Testis (tissue), 2 donors: ENCODE measurements at regions not wholly inside any gene's neighbourhood (a gene's known extent, or its start where the extent isn't known, plus 50 kb on each side); places are given as distances from the start of the nearest gene placed in this dataset.
"Not testable (repeated sequence)": the region's sequence is repeated elsewhere in the genome, so short reads cannot be mapped to it uniquely, and the experiment has no call there.

ENCODE experiments used
- DNase-seq: peaks from one replicate; pipeline ENCODE4 v3.0.0-alpha.2; 2019
- H3K27ac ChIP-seq, 2 donors: fragments of 200-600 bp; sonication (generic); one replicate each; pipeline ENCODE4 v1.5.1; 2019
- H3K27me3 ChIP-seq: fragments of 200-600 bp; sonication (generic); one replicate; pipeline ENCODE4 v1.5.1; 2019
- H3K36me3 ChIP-seq: fragments of 200-600 bp; sonication (generic); one replicate; pipeline ENCODE4 v1.5.1; 2017; ENCODE audit warnings: low read depth; ENCODE audit errors: missing control alignments
- H3K4me1 ChIP-seq: fragments of 200-600 bp; sonication (generic); one replicate; pipeline ENCODE4 v1.5.1; 2019
- H3K4me3 ChIP-seq, 2 donors: fragments of 200-600 bp; sonication (generic); one replicate each; pipeline ENCODE4 v1.5.1; 2017 to 2019
- H3K9me3 ChIP-seq: fragments of 200-600 bp; sonication (generic); one replicate; pipeline ENCODE4 v1.5.1; 2017
- CTCF ChIP-seq, 3 experiments: fragments of 450-650 bp in 2 of 3; fragments of 200-600 bp in 1 of 3; sonication (generic) in 1 of 3; IDR thresholded peaks; one replicate each; pipeline ENCODE4 v1.5.1; 2016 to 2019; ENCODE audit warnings: antibody characterized with exemption in 3 of 3, mild to moderate bottlenecking in 2 of 3, moderate library complexity in 1 of 3
- POLR2A ChIP-seq: fragments of 450-650 bp; IDR thresholded peaks from one replicate; pipeline ENCODE4 v1.6.1; 2017; ENCODE audit warnings: antibody characterized with exemption, mild to moderate bottlenecking, moderate library complexity
- WGBS, 2 donors: methylation state at CpG; one replicate each; pipeline ENCODE4 v1.1.5; 2018; 5-methylcytosine and 5-hydroxymethylcytosine counted together
- intact Hi-C: fragments of 100-400 bp; cut with DNase I; formaldehyde crosslinking; loops from one replicate; pipeline ENCODE4 v1.15.1; 2023; ENCODE audit warnings: low total_unique reads

GRCh38 chr2:184192649-184193048 lies 405.7 kb upstream of the ZNF804A start:
- intact Hi-C loops: no loop called here
- H3K4me1 ChIP-seq: no peaks in the 10 kb centered on the region
- no peak overlapping the region for H3K4me3 ChIP-seq
- TF ChIP-seq POLR2A: no peak
- TF ChIP-seq CTCF (IDR thresholded peaks at IDR 0.05): no peak
- H3K27ac ChIP-seq: no peak overlapping the region
- WGBS, 2 donors: 91 to 96% methylated on average over 2 of the region's 2 CpGs
- H3K36me3 ChIP-seq: no peaks in the 10 kb centered on the region
- H3K27me3 ChIP-seq: no peaks in the 10 kb centered on the region
- no peaks in the 10 kb centered on the region for H3K9me3 ChIP-seq
- no peak for DNase-seq

GRCh38 chr2:184197413-184197812 lies 400.9 kb upstream of the ZNF804A start:
- no peaks in the 10 kb centered on the region for H3K27me3 ChIP-seq
- H3K9me3 ChIP-seq: no peaks in the 10 kb centered on the region
- H3K4me1 ChIP-seq: no peaks in the 10 kb centered on the region
- no peaks in the 10 kb centered on the region for H3K36me3 ChIP-seq
- WGBS, 2 donors: 76 to 80% methylated on average over 5 of the region's 5 CpGs
- no peak overlapping the region for H3K27ac ChIP-seq
- TF ChIP-seq CTCF (IDR thresholded peaks at IDR 0.05): no peak
- no peak for TF ChIP-seq POLR2A
- no peak for DNase-seq
- no peak overlapping the region for H3K4me3 ChIP-seq
- intact Hi-C loops: no loop called here

- intact Hi-C loops, H3K36me3 ChIP-seq, H3K9me3 ChIP-seq, DNase-seq, H3K27ac ChIP-seq, H3K27me3 ChIP-seq, H3K4me1 ChIP-seq, H3K4me3 ChIP-seq: not testable (repeated sequence)
- 92 to 94% methylated on average over 5 of the region's 5 CpGs for WGBS, 2 donors
Measured at GRCh38 chr2:184198791-184199190, 399.5 kb upstream of the ZNF804A start.

GRCh38 chr2:184199274-184199673 lies 399.1 kb upstream of the ZNF804A start:
- 91 to 95% methylated on average over 4 of the region's 4 CpGs for WGBS, 2 donors
- no peak for DNase-seq
- no peaks in the 10 kb centered on the region for H3K9me3 ChIP-seq
- intact Hi-C loops: no loop called here
- no peaks in the 10 kb centered on the region for H3K27me3 ChIP-seq
- H3K4me1 ChIP-seq: no peaks in the 10 kb centered on the region
- H3K27ac ChIP-seq: no peak overlapping the region
- TF ChIP-seq CTCF (IDR thresholded peaks at IDR 0.05) (no peak), POLR2A (no peak)
- no peak overlapping the region for H3K4me3 ChIP-seq
- H3K36me3 ChIP-seq: no peaks in the 10 kb centered on the region

- DNase-seq: no peak
- intact Hi-C loops: no loop called here
- 94 to 96% methylated on average over 2 of the region's 2 CpGs for WGBS, 2 donors
Measured at GRCh38 chr2:184201246-184201645, 397.1 kb upstream of the ZNF804A start.

More at GRCh38 chr2:184201246-184201645, 397.1 kb upstream of the ZNF804A start:
- no peak overlapping the region for H3K4me3 ChIP-seq
- H3K9me3 ChIP-seq: no peaks in the 10 kb centered on the region
- H3K4me1 ChIP-seq: no peaks in the 10 kb centered on the region
- H3K36me3 ChIP-seq: no peaks in the 10 kb centered on the region
- no peak for TF ChIP-seq POLR2A
- no peak for TF ChIP-seq CTCF (IDR thresholded peaks at IDR 0.05)
- no peak overlapping the region for H3K27ac ChIP-seq
- no peaks in the 10 kb centered on the region for H3K27me3 ChIP-seq
